PC-9 (cell line): ENCODE measurements at regions not wholly inside any gene's neighbourhood (a gene's known extent, or its start where the extent isn't known, plus 50 kb on each side); places are given as distances from the start of the nearest gene placed in this dataset.

Experiments
- BruUV-seq: library from RNA; stranded (reverse); fragments of 400-500 nt; replicated peaks from 2 replicates; lab custom pipeline; 2021; lab: Mats Ljungman, UMichigan
- CTCF ChIA-PET: fragments of 300-600 bp; sonication (Branson Sonifier 250); formaldehyde crosslinking; loops from one replicate; lab custom pipeline; 2022; ENCODE audit warnings: antibody characterized with exemption; lab: Charles Lee
- POLR2A ChIA-PET: fragments of 300-600 bp; sonication (Branson Sonifier 250); formaldehyde crosslinking; loops from one replicate; lab custom pipeline; 2022; ENCODE audit warnings: antibody characterized with exemption; ENCODE audit not compliant: unreplicated experiment; lab: Charles Lee
- DNase-seq, 2 experiments: peaks; one replicate each; pipeline versions ENCODE4 v3.0.0 to v3.0.0-alpha.2; 2015 to 2022; ENCODE audit warnings: mixed read lengths in 1 of 2
- H2AFZ ChIP-seq: fragments of 200-600 bp; sonication (generic); 2 replicates; pipeline ENCODE4 v1.8.1; 2017; ENCODE audit warnings: antibody characterized with exemption
- H3F3A ChIP-seq: fragments of 200-600 bp; sonication (generic); 2 replicates; pipeline ENCODE4 v1.8.1; 2017; ENCODE audit warnings: antibody characterized with exemption, mild to moderate bottlenecking, low read depth; ENCODE audit not compliant: insufficient read depth
- H3K27ac ChIP-seq: fragments of 200-600 bp; sonication (generic); 2 replicates; pipeline ENCODE4 v1.6.1; 2016; ENCODE audit warnings: mixed run types
- H3K27me3 ChIP-seq: fragments of 200-600 bp; sonication (generic); 2 replicates; pipeline ENCODE4 v1.6.1; 2016; ENCODE audit warnings: low read depth, mixed run types; ENCODE audit not compliant: insufficient read depth
- H3K36me3 ChIP-seq: fragments of 200-600 bp; sonication (generic); 2 replicates; pipeline ENCODE4 v1.6.1; 2016; ENCODE audit warnings: low read depth, mixed run types
- H3K4me1 ChIP-seq: fragments of 200-600 bp; sonication (generic); replicated peaks from 2 replicates; pipeline ENCODE4 v1.6.1; 2016; ENCODE audit warnings: mixed run types; ENCODE audit not compliant: insufficient read depth
- H3K4me2 ChIP-seq: fragments of 200-600 bp; sonication (generic); 2 replicates; pipeline ENCODE4 v1.6.1; 2017; ENCODE audit warnings: mixed run types
- H3K4me3 ChIP-seq: fragments of 200-600 bp; sonication (generic); 2 replicates; pipeline ENCODE4 v1.6.1; 2016; ENCODE audit warnings: mixed run types
- H3K79me2 ChIP-seq: fragments of 200-600 bp; sonication (generic); 2 replicates; pipeline ENCODE4 v1.6.1; 2017; ENCODE audit warnings: low read depth, mixed run types
- H3K9me2 ChIP-seq: fragments of 200-600 bp; sonication (generic); 2 replicates; pipeline ENCODE4 v1.8.1; 2017; ENCODE audit warnings: mild to moderate bottlenecking; ENCODE audit not compliant: insufficient read depth
- H3K9me3 ChIP-seq: fragments of 200-600 bp; sonication (generic); 2 replicates; pipeline ENCODE4 v1.8.1; 2016; ENCODE audit warnings: low read depth; ENCODE audit not compliant: insufficient read depth
- H4K20me1 ChIP-seq: fragments of 200-600 bp; sonication (generic); 2 replicates; pipeline ENCODE4 v1.8.1; 2017; ENCODE audit not compliant: insufficient read depth
- CTCF ChIP-seq: fragments of 200-600 bp; sonication (generic); conservative IDR thresholded peaks from 2 replicates; pipeline ENCODE4 v1.6.1; 2017; ENCODE audit warnings: mixed run types, antibody characterized with exemption, mild to moderate bottlenecking, moderate library complexity
- EZH2 ChIP-seq: fragments of 200-600 bp; sonication (generic); IDR thresholded peaks from 2 replicates; pipeline ENCODE4 v1.8.0; 2017; ENCODE audit warnings: antibody characterized with exemption, low read depth
- intact Hi-C: fragments of 100-400 bp; cut with micrococcal nuclease; formaldehyde crosslinking; loops from one replicate; pipeline ENCODE4 v1.10.0; 2022; ENCODE audit not compliant: unreplicated experiment

DNA sequence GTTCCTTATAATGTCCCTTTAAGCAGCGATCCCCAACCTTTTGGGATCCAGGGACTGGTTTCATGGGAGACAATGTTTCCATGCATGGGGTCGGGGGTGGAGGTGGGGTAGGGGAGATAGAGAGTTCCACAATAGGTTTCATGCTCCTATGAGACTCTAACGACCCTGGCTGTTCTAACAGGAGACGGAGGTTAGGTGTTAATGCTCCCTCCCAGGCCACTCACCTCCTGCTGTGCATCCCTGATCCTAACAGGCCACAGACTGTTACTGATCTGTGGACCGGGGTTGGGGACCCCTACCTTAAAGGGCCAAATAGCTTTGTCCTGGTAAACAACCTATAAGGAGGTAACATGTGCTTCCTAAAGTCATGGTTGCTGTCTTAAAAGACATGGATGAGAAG is 602.5 kb upstream of the RGMB start:
- H3K79me2 ChIP-seq: no peaks in the 10 kb centered on the region
- no peaks in the 10 kb centered on the region for H3K36me3 ChIP-seq
- no peaks in the 10 kb centered on the region for H3K27me3 ChIP-seq
- ChIA-PET POLR2A (no interaction called here), CTCF (interaction anchor here (0.6 kb wide), 1 partner anchor 987 kb away, joined by 3 read pairs; no protein-coding TSS in a partner anchor)
- H3K4me1 ChIP-seq: no peaks in the 10 kb centered on the region
- intact Hi-C loops: no loop called here
- H3K9me3 ChIP-seq: no peaks in the 10 kb centered on the region
- H3F3A ChIP-seq: no peaks in the 10 kb centered on the region
- H4K20me1 ChIP-seq: no peaks in the 10 kb centered on the region
- no peak overlapping the region for H3K4me2 ChIP-seq
- no peak for TF ChIP-seq CTCF
- no peak for TF ChIP-seq EZH2
- BruUV-seq: no TSS peak
- H3K27ac ChIP-seq: no peak overlapping the region
- H3K9me2 ChIP-seq: no peaks in the 10 kb centered on the region
- H3K4me3 ChIP-seq: no peak overlapping the region
- no peak overlapping the region for H2AFZ ChIP-seq
- no peak for DNase-seq

GRCh38 chr5:98173334-98173733 is 600.1 kb upstream of the RGMB start:
- H3K9me3 ChIP-seq: no peaks in the 10 kb centered on the region
- no peak for DNase-seq
- H3K4me3 ChIP-seq: no peak overlapping the region
- intact Hi-C loops: no loop called here
- no peak overlapping the region for H2AFZ ChIP-seq
- no peaks in the 10 kb centered on the region for H3K27me3 ChIP-seq
- no peaks in the 10 kb centered on the region for H3K36me3 ChIP-seq
- H3K4me2 ChIP-seq: no peak overlapping the region
- no TSS peak for BruUV-seq
- TF ChIP-seq EZH2: no peak
- no peak for TF ChIP-seq CTCF
- H4K20me1 ChIP-seq: no peaks in the 10 kb centered on the region
- H3K27ac ChIP-seq: no peak overlapping the region
- ChIA-PET CTCF (no interaction called here), POLR2A (no interaction called here)
- no peaks in the 10 kb centered on the region for H3K79me2 ChIP-seq
- no peaks in the 10 kb centered on the region for H3F3A ChIP-seq
- no peaks in the 10 kb centered on the region for H3K9me2 ChIP-seq
- H3K4me1 ChIP-seq: no peaks in the 10 kb centered on the region

GRCh38 chr5:98175474-98175873 is 598.0 kb upstream of the RGMB start:
- intact Hi-C loops: no loop called here
- POLR2A ChIA-PET: no interaction called here
- no TSS peak for BruUV-seq

More at GRCh38 chr5:98175474-98175873, 598.0 kb upstream of the RGMB start:
- H3K27me3 ChIP-seq: no peaks in the 10 kb centered on the region
- H3K27ac ChIP-seq: no peak overlapping the region
- no peaks in the 10 kb centered on the region for H3K9me3 ChIP-seq
- no peaks in the 10 kb centered on the region for H3K36me3 ChIP-seq
- CTCF ChIA-PET: no interaction called here
- H4K20me1 ChIP-seq: no peaks in the 10 kb centered on the region
- H3K9me2 ChIP-seq: no peaks in the 10 kb centered on the region
- no peaks in the 10 kb centered on the region for H3F3A ChIP-seq
- no peak for DNase-seq
- H3K4me1 ChIP-seq: peaks cover 5% of the 10 kb centered on the region
- no peak for TF ChIP-seq EZH2
- no peak for TF ChIP-seq CTCF
- no peak overlapping the region for H3K4me2 ChIP-seq
- H3K4me3 ChIP-seq: no peak overlapping the region
- no peaks in the 10 kb centered on the region for H3K79me2 ChIP-seq
- no peak overlapping the region for H2AFZ ChIP-seq
